Suprapubic skin (tissue), 4 donors: ENCODE measurements at regions not wholly inside any gene's neighbourhood (a gene's known extent, or its start where the extent isn't known, plus 50 kb on each side); places are given as distances from the start of the nearest gene placed in this dataset.

Experiments used
- CTCF ChIP-seq, 2 donors: fragments of 200-600 bp in 1 of 2; fragments of 450-650 bp in 1 of 2; sonication (generic) in 1 of 2; IDR thresholded peaks; one replicate each; pipeline ENCODE4 v1.5.1; 2016 to 2019; ENCODE audit warnings: antibody characterized with exemption in 2 of 2, mild to moderate bottlenecking in 1 of 2, moderate library complexity in 1 of 2
- EP300 ChIP-seq: sonication (generic); formaldehyde crosslinking; IDR thresholded peaks from one replicate; pipeline ENCODE4 v1.6.1; 2017; ENCODE audit warnings: antibody characterized with exemption
- POLR2A ChIP-seq, 2 donors: fragments of 450-650 bp; IDR thresholded peaks; one replicate each; pipeline ENCODE4 v1.6.1; 2017; ENCODE audit warnings: antibody characterized with exemption in 2 of 2, mild to moderate bottlenecking in 2 of 2, moderate library complexity in 2 of 2
- POLR2AphosphoS5 ChIP-seq, 3 donors: sonication (generic); formaldehyde crosslinking; IDR thresholded peaks; one replicate each; pipeline ENCODE4 v1.6.1; 2017; ENCODE audit warnings: antibody characterized with exemption in 3 of 3

- no peak for TF ChIP-seq CTCF (IDR thresholded peaks at IDR 0.05)
- TF ChIP-seq EP300 = no peak
- no peak for TF ChIP-seq POLR2AphosphoS5 (IDR thresholded peaks at IDR 0.05)
- no peak for TF ChIP-seq POLR2A (IDR thresholded peaks at IDR 0.05)
Observed at GRCh38 chr9:80061940-80062339, 490.2 kb downstream of the TLE4 start.
